H1 (cell line): ENCODE measurements at regions not wholly inside any gene's neighbourhood (a gene's known extent, or its start where the extent isn't known, plus 50 kb on each side); places are given as distances from the start of the nearest gene placed in this dataset.

Experiments used
- BACH1 ChIP-seq: IDR thresholded peaks from 2 replicates; pipeline ENCODE4 v1.6.1; 2012; ENCODE audit warnings: low read length, improper control_type of control experiment
- CHD1 ChIP-seq: IDR thresholded peaks from 2 replicates; pipeline ENCODE4 v1.6.1; 2012; ENCODE audit warnings: low read depth, low read length, improper control_type of control experiment
- CTCF ChIP-seq, 3 experiments: IDR thresholded peaks; 1 replicate in 2 of 3; 2 replicates in 1 of 3; pipeline versions ENCODE4 v1.5.1 to v1.6.1; 2011; ENCODE audit warnings: low read length in 3 of 3, mild to moderate bottlenecking in 3 of 3, inconsistent platforms in 2 of 3, low read depth in 1 of 3, moderate library complexity in 1 of 3; ENCODE audit not compliant: insufficient read depth in 1 of 3; ENCODE audit errors: control extremely low read depth in 1 of 3
- EGR1 ChIP-seq: IDR thresholded peaks from 2 replicates; pipeline ENCODE4 v1.6.1; 2011; ENCODE audit warnings: low read depth, low read length, borderline replicate concordance
- EZH2 ChIP-seq: fragments of 200-600 bp; sonication (generic); IDR thresholded peaks from 2 replicates; pipeline ENCODE4 v1.7.1; 2012; ENCODE audit warnings: low read depth, mild to moderate bottlenecking, moderate library complexity, low read length, inconsistent platforms; ENCODE audit not compliant: severe bottlenecking
- GABPA ChIP-seq: IDR thresholded peaks from 2 replicates; pipeline ENCODE4 v1.6.1; 2011; ENCODE audit warnings: mild to moderate bottlenecking, low read length, moderate library complexity, borderline replicate concordance; ENCODE audit not compliant: insufficient read depth
- YY1 ChIP-seq: IDR thresholded peaks from 2 replicates; pipeline ENCODE4 v1.6.1; 2011; ENCODE audit warnings: low read depth, mild to moderate bottlenecking, low read length
- ZNF274 ChIP-seq: IDR thresholded peaks from 2 replicates; pipeline ENCODE4 v1.7.0; 2012; ENCODE audit warnings: low read length, borderline replicate concordance; ENCODE audit errors: extremely low read depth

GRCh38 chr22:47394504-47395440 is 632.3 kb downstream of the TBC1D22A start:
- TF ChIP-seq EGR1 (no peak), ZNF274 (no peak), CTCF (IDR thresholded peaks at IDR 0.05; ENCODE audit: control extremely low read depth in 1 of 3, insufficient read depth in 1 of 3, low read depth in 1 of 3, low read length in 3 of 3) (no peak), YY1 (no peak), CHD1 (no peak), BACH1 (no peak), EZH2 (no peak), GABPA (no peak)
